Right lobe of liver (tissue), 6 donors: ENCODE measurements at regions not wholly inside any gene's neighbourhood (a gene's known extent, or its start where the extent isn't known, plus 50 kb on each side); places are given as distances from the start of the nearest gene placed in this dataset.

Experiments used
- ATAC-seq, 4 donors: fragments of 200-7000 bp; cut with Tn5 transposase; one replicate each; pipeline ENCODE4 v1.9.1; 2020; ENCODE audit warnings: mild to moderate bottlenecking in 4 of 4, moderate library complexity in 4 of 4
- DNase-seq, 3 donors: peaks; one replicate each; pipeline ENCODE4 v3.0.0-alpha.2; 2020
- H3K27ac ChIP-seq, 3 donors: fragments of 200-600 bp; one replicate each; pipeline ENCODE4 v1.8.0; 2022
- H3K27me3 ChIP-seq, 2 donors: fragments of 200-600 bp; one replicate each; pipeline ENCODE4 v1.8.0; 2022
- H3K36me3 ChIP-seq, 4 donors: fragments of 200-600 bp; sonication (generic) in 1 of 4; one replicate each; pipeline versions ENCODE4 v1.5.1 to v1.8.0; 2017 to 2022; ENCODE audit warnings: control low read depth in 1 of 4
- H3K4me1 ChIP-seq, 4 donors: fragments of 200-600 bp; sonication (generic) in 1 of 4; one replicate each; pipeline versions ENCODE4 v1.5.1 to v1.8.0; 2017 to 2022; ENCODE audit warnings: control low read depth in 1 of 4
- H3K4me3 ChIP-seq, 3 donors: fragments of 200-600 bp; one replicate each; pipeline ENCODE4 v1.8.0; 2022
- H3K9me3 ChIP-seq, 4 donors: fragments of 200-600 bp; sonication (generic) in 1 of 4; one replicate each; pipeline versions ENCODE4 v1.5.1 to v1.8.0; 2017 to 2022; ENCODE audit warnings: control low read depth in 1 of 4
- CTCF ChIP-seq, 4 donors: fragments of 200-600 bp in 3 of 4; fragments of 450-650 bp in 1 of 4; IDR thresholded peaks; one replicate each; pipeline versions ENCODE4 v1.5.1 to v1.8.0; 2016 to 2022; ENCODE audit warnings: antibody characterized with exemption in 4 of 4, mild to moderate bottlenecking in 2 of 4
- POLR2A ChIP-seq: fragments of 450-650 bp; IDR thresholded peaks from one replicate; pipeline ENCODE4 v1.6.1; 2017; ENCODE audit warnings: antibody characterized with exemption, mild to moderate bottlenecking
- WGBS: methylation state at CpG from one replicate; pipeline ENCODE4 v1.1.6; 2018; ENCODE audit warnings: low coverage, low lambda C conversion rate; ENCODE audit not compliant: insufficient coverage; ENCODE audit errors: missing lambda C conversion rate; 5-methylcytosine and 5-hydroxymethylcytosine counted together
- intact Hi-C, 2 donors: fragments of 100-400 bp; cut with DNase I; formaldehyde crosslinking; loops; one replicate each; pipeline versions ENCODE4 v1.11.2 to v1.14.1; 2022
- donor health status: DM: no; HTN: yes; CAD: no.
- donor health status: DM: no; HTN: no; CAD: no.
- donor health status: DM: no; HTN: no; CAD: no.
- donor health status: DM: no; HTN: yes; CAD: no.
- donor health status: DM: no; HTN: yes; CAD: no.

- 68% methylated on average over 7 of the region's 7 CpGs for WGBS
- intact Hi-C loops, result no loop called here
- H3K27me3 ChIP-seq, result no peaks in the 10 kb centered on the region
- no peaks in the 10 kb centered on the region for H3K9me3 ChIP-seq
- H3K36me3 ChIP-seq, result no peaks in the 10 kb centered on the region
- ATAC-seq (no peak), DNase-seq (no peak)
- TF ChIP-seq POLR2A (no peak), CTCF (IDR thresholded peaks at IDR 0.05) (no peak)
- H3K4me3 ChIP-seq, result no peak overlapping the region
- no peak overlapping the region for H3K27ac ChIP-seq
- H3K4me1 ChIP-seq, result no peaks in the 10 kb centered on the region
These were observed 194.0 kb upstream of the RBMS1 start for GRCh38 chr2:160687629-160688028.

GRCh38 chr2:160689441-160689840, 195.8 kb upstream of the RBMS1 start:
- Histone ChIP-seq H3K4me1 (no peaks in the 10 kb centered on the region), H3K27me3 (no peaks in the 10 kb centered on the region), H3K27ac (no peak overlapping the region), H3K4me3 (no peak overlapping the region), H3K36me3 (no peaks in the 10 kb centered on the region), H3K9me3 (no peaks in the 10 kb centered on the region)
- DNase-seq (no peak), ATAC-seq (no peak)
- intact Hi-C loops, result no loop called here
- 82% methylated on average over 1 of the region's 1 CpG for WGBS
- TF ChIP-seq CTCF (IDR thresholded peaks at IDR 0.05), result no peak
- TF ChIP-seq POLR2A, result no peak

GRCh38 chr2:160694221-160694620, 200.6 kb upstream of the RBMS1 start:
- DNase-seq, result no peak
- H3K9me3 ChIP-seq, result no peaks in the 10 kb centered on the region
- H3K36me3 ChIP-seq, result no peaks in the 10 kb centered on the region
- TF ChIP-seq POLR2A (no peak), CTCF (IDR thresholded peaks at IDR 0.05) (no peak)
- no peak for ATAC-seq
- H3K27ac ChIP-seq, result no peak overlapping the region
- H3K4me3 ChIP-seq, result no peak overlapping the region
- no peaks in the 10 kb centered on the region for H3K4me1 ChIP-seq
- no peaks in the 10 kb centered on the region for H3K27me3 ChIP-seq
- WGBS, result 75% methylated on average over 2 of the region's 2 CpGs
- intact Hi-C loops, result no loop called here

GRCh38 chr2:160694631-160695030, 201.0 kb upstream of the RBMS1 start:
- no peaks in the 10 kb centered on the region for H3K36me3 ChIP-seq
- intact Hi-C loops, result no loop called here
- H3K4me1 ChIP-seq, result no peaks in the 10 kb centered on the region
- ATAC-seq (no peak), DNase-seq (no peak)
- no peaks in the 10 kb centered on the region for H3K9me3 ChIP-seq
- no peak overlapping the region for H3K27ac ChIP-seq
- H3K27me3 ChIP-seq, result no peaks in the 10 kb centered on the region
- no peak overlapping the region for H3K4me3 ChIP-seq
- TF ChIP-seq POLR2A, result no peak
- TF ChIP-seq CTCF (IDR thresholded peaks at IDR 0.05), result no peak
- 23% methylated on average over 1 of the region's 2 CpGs for WGBS
